Inflammatory macrophage treated with lipopolysaccharide for 4 hours (primary cell): ENCODE measurements at regions not wholly inside any gene's neighbourhood (a gene's known extent, or its start where the extent isn't known, plus 50 kb on each side); places are given as distances from the start of the nearest gene placed in this dataset.
"Not testable (repeated sequence)": the region's sequence is repeated elsewhere in the genome, so short reads cannot be mapped to it uniquely, and the experiment has no call there.

Source experiments
- DNase-seq: peaks from one replicate; pipeline ENCODE4 v3.0.0-alpha.2; 2020

GRCh38 chr11:3583476-3583875 lies 58.3 kb downstream of the ART5 start:
- DNase-seq, result not testable (repeated sequence)

- DNase-seq, result not testable (repeated sequence)
Observed at GRCh38 chr11:3581389-3581725, 60.4 kb downstream of the ART5 start.

- DNase-seq, result peak; percentile 19
Observed at GRCh38 chr11:3580487-3581388, 61.1 kb downstream of the ART5 start.

- not testable (repeated sequence) for DNase-seq
Observed at GRCh38 chr11:3579600-3580459, 62.0 kb downstream of the ART5 start.

GRCh38 chr11:3576066-3576604 lies 65.7 kb downstream of the ART5 start:
- not testable (repeated sequence) for DNase-seq

GRCh38 chr11:3572976-3573647 lies 68.7 kb downstream of the ART5 start:
- not testable (repeated sequence) for DNase-seq

- not testable (repeated sequence) for DNase-seq
Observed at GRCh38 chr11:3571752-3572151, 70.0 kb downstream of the ART5 start.

- DNase-seq, result not testable (repeated sequence)
Observed at GRCh38 chr11:3565838-3566237, 76.0 kb downstream of the ART5 start.

GRCh38 chr11:3564383-3564782 lies 77.4 kb downstream of the ART5 start:
- DNase-seq, result not testable (repeated sequence)

- DNase-seq, result not testable (repeated sequence)
Observed at GRCh38 chr11:3554621-3555020, 87.2 kb downstream of the ART5 start.

- not testable (repeated sequence) for DNase-seq
Observed at GRCh38 chr11:3544990-3545389, 96.8 kb downstream of the ART5 start.

- DNase-seq, result not testable (repeated sequence)
Observed at GRCh38 chr11:3538220-3538619, 103.6 kb downstream of the ART5 start.

- not testable (repeated sequence) for DNase-seq
Observed at GRCh38 chr11:3537254-3537653, 104.5 kb downstream of the ART5 start.

GRCh38 chr11:3532958-3533357 lies 108.8 kb downstream of the ART5 start:
- DNase-seq, result not testable (repeated sequence)

GRCh38 chr11:3531280-3531679 lies 110.5 kb downstream of the ART5 start:
- DNase-seq, result not testable (repeated sequence)

- not testable (repeated sequence) for DNase-seq
Observed at GRCh38 chr11:3523567-3523966, 118.2 kb downstream of the ART5 start.

- DNase-seq, result not testable (repeated sequence)
Observed at GRCh38 chr11:3520905-3521304, 120.9 kb downstream of the ART5 start.

- DNase-seq, result not testable (repeated sequence)
Observed at GRCh38 chr11:3519841-3520240, 122.0 kb downstream of the ART5 start.

- DNase-seq, result not testable (repeated sequence)
Observed at GRCh38 chr11:3516934-3517567, 124.7 kb downstream of the ART5 start.

GRCh38 chr11:3516345-3516933 lies 125.4 kb downstream of the ART5 start:
- DNase-seq, result not testable (repeated sequence)

- not testable (repeated sequence) for DNase-seq
Observed at GRCh38 chr11:3514635-3515424, 127.0 kb downstream of the ART5 start.
